H9 (cell line): ENCODE measurements at regions not wholly inside any gene's neighbourhood (a gene's known extent, or its start where the extent isn't known, plus 50 kb on each side); places are given as distances from the start of the nearest gene placed in this dataset.

Experiments
- DNase-seq: peaks from one replicate; pipeline ENCODE4 v3.0.0-alpha.2; 2017
- H2AFZ ChIP-seq: one replicate; pipeline ENCODE4 v1.6.1; 2013; ENCODE audit warnings: mild to moderate bottlenecking, low read length, control low read depth, moderate library complexity
- H2AK5ac ChIP-seq: 2 replicates; pipeline ENCODE4 v1.6.1; 2013; ENCODE audit warnings: low read length, control low read depth, mixed read lengths; ENCODE audit not compliant: insufficient read length
- H2BK120ac ChIP-seq: one replicate; pipeline ENCODE4 v1.6.1; 2013; ENCODE audit warnings: low read depth, mild to moderate bottlenecking, low read length, control low read depth, inconsistent platforms; ENCODE audit not compliant: poor library complexity, severe bottlenecking
- H2BK12ac ChIP-seq: 2 replicates; pipeline ENCODE4 v1.6.1; 2013; ENCODE audit warnings: low read length, control low read depth, mixed read lengths, low read depth; ENCODE audit not compliant: insufficient read length
- H2BK15ac ChIP-seq: 2 replicates; pipeline ENCODE4 v1.6.1; 2013; ENCODE audit warnings: low read depth, low read length, control low read depth
- H2BK20ac ChIP-seq: one replicate; pipeline ENCODE4 v1.6.1; 2013; ENCODE audit warnings: low read depth, mild to moderate bottlenecking, low read length, control low read depth, inconsistent platforms; ENCODE audit not compliant: poor library complexity, severe bottlenecking
- H2BK5ac ChIP-seq: 2 replicates; pipeline ENCODE4 v1.6.1; 2013; ENCODE audit warnings: low read length, control low read depth, mixed read lengths; ENCODE audit not compliant: insufficient read length
- H3K14ac ChIP-seq: 2 replicates; pipeline ENCODE4 v1.6.1; 2013; ENCODE audit warnings: low read length, control low read depth; ENCODE audit not compliant: insufficient read depth
- H3K18ac ChIP-seq: 2 replicates; pipeline ENCODE4 v1.6.1; 2013; ENCODE audit warnings: low read depth, mild to moderate bottlenecking, mixed read lengths, low read length, control low read depth; ENCODE audit not compliant: insufficient read length
- H3K23ac ChIP-seq: 2 replicates; pipeline ENCODE4 v1.6.1; 2013; ENCODE audit warnings: low read length, control low read depth, mixed read lengths, low read depth; ENCODE audit not compliant: insufficient read length
- H3K23me2 ChIP-seq: 2 replicates; pipeline ENCODE4 v1.6.1; 2013; ENCODE audit warnings: low read depth, mild to moderate bottlenecking, mixed read lengths, low read length, control low read depth; ENCODE audit not compliant: insufficient read length, poor library complexity, severe bottlenecking
- H3K27ac ChIP-seq: 2 replicates; pipeline ENCODE4 v1.5.1; 2013; ENCODE audit warnings: low read length, control low read depth, mixed read lengths, low read depth; ENCODE audit not compliant: insufficient read length
- H3K27me3 ChIP-seq: 2 replicates; pipeline ENCODE4 v1.6.1; 2013; ENCODE audit warnings: low read length, control low read depth, inconsistent platforms; ENCODE audit not compliant: insufficient read depth
- H3K4ac ChIP-seq: 2 replicates; pipeline ENCODE4 v1.6.1; 2013; ENCODE audit warnings: low read depth, mild to moderate bottlenecking, control low read depth, inconsistent platforms, low read length, moderate library complexity
- H3K4me1 ChIP-seq: 2 replicates; pipeline ENCODE4 v1.6.1; 2013; ENCODE audit warnings: low read length, control low read depth, inconsistent platforms; ENCODE audit not compliant: insufficient read depth
- H3K4me2 ChIP-seq: 2 replicates; pipeline ENCODE4 v1.6.1; 2013; ENCODE audit warnings: low read length, control low read depth, mixed read lengths; ENCODE audit not compliant: insufficient read length, insufficient read depth
- H3K56ac ChIP-seq: 2 replicates; pipeline ENCODE4 v1.6.1; 2013; ENCODE audit warnings: low read depth, mild to moderate bottlenecking, mixed read lengths, low read length, control low read depth; ENCODE audit not compliant: insufficient read length
- H3K79me1 ChIP-seq: 2 replicates; pipeline ENCODE4 v1.6.1; 2013; ENCODE audit warnings: low read depth, mild to moderate bottlenecking, moderate library complexity, low read length, control low read depth, inconsistent platforms; ENCODE audit not compliant: insufficient read depth, poor library complexity, severe bottlenecking
- H3K79me2 ChIP-seq: 2 replicates; pipeline ENCODE4 v1.6.1; 2013; ENCODE audit warnings: low read length, control low read depth, inconsistent platforms; ENCODE audit not compliant: insufficient read depth
- H3K9ac ChIP-seq: 2 replicates; pipeline ENCODE4 v1.6.1; 2013; ENCODE audit warnings: low read length, control low read depth, mixed read lengths; ENCODE audit not compliant: insufficient read length; ENCODE audit errors: extremely low read depth
- H3K9me3 ChIP-seq: one replicate; pipeline ENCODE4 v1.6.1; 2013; ENCODE audit warnings: low read depth, low read length, inconsistent platforms; ENCODE audit not compliant: control insufficient read depth
- H3T11ph ChIP-seq: one replicate; pipeline ENCODE4 v1.6.1; 2013; ENCODE audit warnings: mild to moderate bottlenecking, low read length, control low read depth, inconsistent platforms
- H4K20me1 ChIP-seq: one replicate; pipeline ENCODE4 v1.6.1; 2013; ENCODE audit not compliant: control insufficient read depth, insufficient read length, insufficient read depth
- H4K5ac ChIP-seq: 2 replicates; pipeline ENCODE4 v1.6.1; 2013; ENCODE audit warnings: low read depth, mild to moderate bottlenecking, mixed read lengths, low read length, control low read depth; ENCODE audit not compliant: insufficient read length
- H4K8ac ChIP-seq: replicated peaks from 2 replicates; pipeline ENCODE4 v1.6.1; 2013; ENCODE audit warnings: low read length, control low read depth, mixed read lengths, low read depth; ENCODE audit not compliant: insufficient read length
- H4K91ac ChIP-seq: 2 replicates; pipeline ENCODE4 v1.6.1; 2013; ENCODE audit warnings: low read depth, mild to moderate bottlenecking, moderate library complexity, mixed read lengths, low read length, control low read depth; ENCODE audit not compliant: insufficient read length
- H3K27ac Mint-ChIP-seq, 3 experiments: 2 replicates in 2 of 3; 3 replicates in 1 of 3; pipeline ENCODE4 v1.8.0; 2020 to 2021; ENCODE audit warnings: mixed read lengths in 3 of 3, mild to moderate bottlenecking in 1 of 3, moderate library complexity in 1 of 3
- H3K27me3 Mint-ChIP-seq: 2 replicates; pipeline ENCODE4 v1.8.0; 2021; ENCODE audit warnings: low read depth, mild to moderate bottlenecking, moderate library complexity, mixed read lengths
- H3K36me3 Mint-ChIP-seq, 3 experiments: 2 replicates in 2 of 3; 3 replicates in 1 of 3; pipeline ENCODE4 v1.8.0; 2020 to 2021; ENCODE audit warnings: low read depth in 3 of 3, mixed read lengths in 3 of 3; ENCODE audit not compliant: insufficient read depth in 1 of 3
- H3K4me1 Mint-ChIP-seq, 2 experiments: 2 replicates each; pipeline ENCODE4 v1.8.0; 2020; ENCODE audit warnings: mixed read lengths in 2 of 2
- H3K4me3 Mint-ChIP-seq, 2 experiments: 2 replicates in 1 of 2; 3 replicates in 1 of 2; pipeline ENCODE4 v1.8.0; 2020 to 2021; ENCODE audit warnings: mild to moderate bottlenecking in 2 of 2, mixed read lengths in 2 of 2, moderate library complexity in 1 of 2
- H3K9me3 Mint-ChIP-seq, 2 experiments: 2 replicates in 1 of 2; 3 replicates in 1 of 2; pipeline ENCODE4 v1.8.0; 2020; ENCODE audit warnings: mild to moderate bottlenecking in 2 of 2, mixed read lengths in 2 of 2, moderate library complexity in 1 of 2
- WGBS: extraction: QIAGEN DNeasy Blood & Tissue Kit; methylation state at CpG from one replicate; pipeline ENCODE4 v1.1.7; 2013; ENCODE audit warnings: missing lambda C conversion rate, low lambda C conversion rate, mixed read lengths; ENCODE audit not compliant: insufficient read length; ENCODE audit errors: extremely low coverage; 5-methylcytosine and 5-hydroxymethylcytosine counted together
- TF ChIP-seq, protein P1 (sequence below): fragments of 200-600 bp; sonication (generic); conservative IDR thresholded peaks from 3 replicates; pipeline ENCODE4 v1.8.0; 2021; ENCODE audit warnings: antibody characterized with exemption, mild to moderate bottlenecking

DNA sequence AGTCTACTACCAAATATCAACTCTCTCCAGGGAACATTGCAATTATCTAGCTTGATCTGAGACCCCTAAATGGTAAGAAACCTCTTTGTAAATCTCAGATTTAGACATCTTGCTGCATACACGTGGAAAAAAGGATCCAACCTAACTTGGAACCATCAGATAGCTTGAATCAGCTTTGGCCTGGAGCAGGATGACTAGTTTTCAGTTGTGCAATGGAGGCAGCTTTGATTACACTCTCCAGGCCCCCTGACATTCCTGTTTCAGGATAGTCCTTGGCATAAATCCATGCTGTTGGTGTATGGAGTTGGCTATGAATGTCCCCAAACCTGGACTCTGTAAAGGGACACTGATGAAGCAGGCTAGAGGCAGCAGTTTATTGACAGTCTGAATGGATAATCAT is 1061.9 kb upstream of the TENM3 start:
- TF ChIP-seq, protein P1, sequence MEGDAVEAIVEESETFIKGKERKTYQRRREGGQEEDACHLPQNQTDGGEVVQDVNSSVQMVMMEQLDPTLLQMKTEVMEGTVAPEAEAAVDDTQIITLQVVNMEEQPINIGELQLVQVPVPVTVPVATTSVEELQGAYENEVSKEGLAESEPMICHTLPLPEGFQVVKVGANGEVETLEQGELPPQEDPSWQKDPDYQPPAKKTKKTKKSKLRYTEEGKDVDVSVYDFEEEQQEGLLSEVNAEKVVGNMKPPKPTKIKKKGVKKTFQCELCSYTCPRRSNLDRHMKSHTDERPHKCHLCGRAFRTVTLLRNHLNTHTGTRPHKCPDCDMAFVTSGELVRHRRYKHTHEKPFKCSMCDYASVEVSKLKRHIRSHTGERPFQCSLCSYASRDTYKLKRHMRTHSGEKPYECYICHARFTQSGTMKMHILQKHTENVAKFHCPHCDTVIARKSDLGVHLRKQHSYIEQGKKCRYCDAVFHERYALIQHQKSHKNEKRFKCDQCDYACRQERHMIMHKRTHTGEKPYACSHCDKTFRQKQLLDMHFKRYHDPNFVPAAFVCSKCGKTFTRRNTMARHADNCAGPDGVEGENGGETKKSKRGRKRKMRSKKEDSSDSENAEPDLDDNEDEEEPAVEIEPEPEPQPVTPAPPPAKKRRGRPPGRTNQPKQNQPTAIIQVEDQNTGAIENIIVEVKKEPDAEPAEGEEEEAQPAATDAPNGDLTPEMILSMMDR: no peak
- DNase-seq: no peak
- no peak overlapping the region for H3K4ac ChIP-seq
- H3K14ac ChIP-seq: no peak overlapping the region
- H3K9ac ChIP-seq: no peak overlapping the region
- no peak overlapping the region for H2BK20ac ChIP-seq
- H2AK5ac ChIP-seq: no peak overlapping the region
- no CpG with 5 or more reads among the region's 1 CpG for WGBS
- no peaks in the 10 kb centered on the region for H3K9me3 ChIP-seq
- H3K79me2 ChIP-seq: no peaks in the 10 kb centered on the region
- Mint-ChIP-seq H3K4me3 (no peak overlapping the region), H3K4me1 (no peaks in the 10 kb centered on the region), H3K27ac (no peak overlapping the region), H3K9me3 (peaks cover 12 to 13% of the 10 kb centered on the region in 2 experiments; a peak in 4 of 5 replicates), H3K36me3 (peaks cover 0 to 6% (median 6%) of the 10 kb centered on the region in 3 experiments; a peak in 5 of 7 replicates), H3K27me3 (no peaks in the 10 kb centered on the region; the same call in 1 of the 2 replicates)
- H2BK120ac ChIP-seq: no peak overlapping the region
- H3T11ph ChIP-seq: no peak overlapping the region
- no peak overlapping the region for H3K56ac ChIP-seq
- no peak overlapping the region for H3K27ac ChIP-seq
- no peak overlapping the region for H4K8ac ChIP-seq
- H2BK12ac ChIP-seq: no peak overlapping the region
- H4K91ac ChIP-seq: no peak overlapping the region
- no peaks in the 10 kb centered on the region for H3K27me3 ChIP-seq
- H3K4me1 ChIP-seq: no peaks in the 10 kb centered on the region
- no peaks in the 10 kb centered on the region for H3K23me2 ChIP-seq
- H2AFZ ChIP-seq: no peak overlapping the region
- H4K20me1 ChIP-seq: no peaks in the 10 kb centered on the region
- no peak overlapping the region for H3K4me2 ChIP-seq
- no peak overlapping the region for H4K5ac ChIP-seq
- H3K18ac ChIP-seq: no peak overlapping the region
- H2BK15ac ChIP-seq: no peak overlapping the region
- H3K79me1 ChIP-seq: no peaks in the 10 kb centered on the region
- no peak overlapping the region for H3K23ac ChIP-seq
- H2BK5ac ChIP-seq: no peak overlapping the region
